ENCODE measurements at regions not wholly inside any gene's neighbourhood (a gene's known extent, or its start where the extent isn't known, plus 50 kb on each side); places are given as distances from the start of the nearest gene placed in this dataset.

DNA sequence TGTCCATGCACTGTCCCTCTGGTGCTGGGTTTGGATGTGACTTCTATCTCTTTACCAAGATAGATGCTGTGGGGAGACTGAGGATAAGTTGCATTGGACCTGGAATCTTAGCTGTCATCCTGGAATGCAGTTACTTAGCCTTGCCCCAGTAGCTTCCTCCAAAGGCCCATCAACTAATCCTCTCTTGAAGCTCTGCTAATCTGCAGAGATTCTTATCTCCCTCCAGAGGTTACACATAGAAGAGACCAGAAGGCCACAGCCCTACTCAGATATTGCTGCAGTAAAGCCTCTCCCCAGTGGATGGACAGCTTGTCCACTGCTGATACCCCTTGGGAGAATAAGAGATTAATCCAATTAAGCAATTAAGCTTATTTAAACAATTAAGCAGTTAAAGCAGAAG is 867.2 kb downstream of the BCL11B start:
- Mint-ChIP-seq H3K27me3 (no peaks in the 10 kb centered on the region), H3K4me1 (no peaks in the 10 kb centered on the region), H3K9me3 (peaks cover 3% of the 10 kb centered on the region), H3K36me3 (no peaks in the 10 kb centered on the region), H3K4me3 (no peak overlapping the region), H3K27ac (no peak overlapping the region)
- ATAC-seq: no peak

DNA sequence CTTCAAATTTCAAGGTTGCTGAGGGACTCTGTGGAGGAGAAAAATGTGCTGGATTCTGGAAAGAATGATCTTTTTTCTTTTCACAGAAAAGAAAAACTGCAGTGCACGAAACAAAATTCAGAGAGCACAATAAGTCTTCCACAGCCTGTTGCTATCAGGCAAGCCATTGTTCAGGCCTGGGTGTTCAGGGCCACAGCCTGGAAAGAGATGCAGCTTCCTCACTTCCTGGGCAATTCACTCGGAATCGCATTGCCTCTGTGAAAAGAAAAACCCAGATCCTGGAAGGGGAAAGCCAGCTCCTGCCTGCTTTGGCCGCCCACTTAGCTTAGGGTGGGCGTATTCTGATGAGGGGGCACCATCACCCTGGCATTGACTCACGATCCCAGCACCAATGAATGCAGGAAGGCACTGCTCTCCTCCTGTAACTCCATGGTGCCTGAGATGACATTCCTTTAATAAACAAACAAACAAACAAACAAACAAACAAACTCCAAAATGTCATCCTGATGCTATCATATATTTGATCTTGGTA is 863.9 kb downstream of the BCL11B start:
- no peaks in the 10 kb centered on the region for H3K9me3 Mint-ChIP-seq
- no peak overlapping the region for H3K4me3 Mint-ChIP-seq
- H3K27me3 Mint-ChIP-seq: no peaks in the 10 kb centered on the region
- H3K4me1 Mint-ChIP-seq: no peaks in the 10 kb centered on the region
- no peak overlapping the region for H3K27ac Mint-ChIP-seq
- no peaks in the 10 kb centered on the region for H3K36me3 Mint-ChIP-seq
- ATAC-seq: no peak

DNA sequence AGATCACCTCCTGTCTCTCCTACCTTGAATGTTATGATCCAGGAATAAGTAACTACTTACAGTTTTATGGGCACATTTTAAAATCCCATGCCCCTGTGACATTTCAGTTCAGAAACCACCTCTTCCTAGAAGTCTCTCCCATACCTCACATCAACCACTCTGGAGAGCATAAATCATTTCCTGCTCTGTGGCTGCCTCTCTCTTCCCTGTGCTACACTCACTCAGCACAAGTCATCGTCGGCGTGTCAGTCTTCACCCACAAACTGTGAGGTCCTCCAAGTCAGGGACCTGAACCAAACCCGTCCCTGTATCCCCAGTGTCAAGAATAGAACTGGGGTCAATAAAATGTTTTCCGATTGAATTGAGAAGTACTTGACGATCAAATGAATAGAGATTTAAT is 863.3 kb downstream of the BCL11B start:
- ATAC-seq: no peak
- Mint-ChIP-seq H3K27me3 (no peaks in the 10 kb centered on the region), H3K9me3 (no peaks in the 10 kb centered on the region), H3K36me3 (no peaks in the 10 kb centered on the region), H3K27ac (no peak overlapping the region), H3K4me1 (no peaks in the 10 kb centered on the region), H3K4me3 (no peak overlapping the region)

DNA sequence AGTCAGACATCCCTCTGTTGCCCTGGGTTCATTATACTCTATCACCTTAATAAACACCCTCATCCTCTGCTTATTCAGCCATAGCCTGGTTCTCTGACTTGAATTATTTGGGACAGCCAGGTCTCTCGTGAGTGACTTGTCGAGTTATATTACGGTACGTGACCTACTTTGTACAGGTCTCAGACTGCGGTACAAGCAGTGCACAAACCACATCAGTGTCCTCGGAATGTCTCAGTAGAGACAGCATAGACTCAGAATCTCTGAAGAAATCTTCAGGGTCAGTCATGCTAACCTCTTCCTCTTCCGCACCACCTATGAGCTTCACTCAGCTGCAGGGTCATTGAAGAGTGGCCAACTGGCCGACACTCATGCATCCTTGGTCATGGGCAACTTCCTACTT is 860.8 kb downstream of the BCL11B start:
- Mint-ChIP-seq H3K4me1 (no peaks in the 10 kb centered on the region), H3K4me3 (no peak overlapping the region), H3K27ac (no peak overlapping the region), H3K27me3 (no peaks in the 10 kb centered on the region), H3K9me3 (no peaks in the 10 kb centered on the region), H3K36me3 (no peaks in the 10 kb centered on the region)
- ATAC-seq: no peak

DNA sequence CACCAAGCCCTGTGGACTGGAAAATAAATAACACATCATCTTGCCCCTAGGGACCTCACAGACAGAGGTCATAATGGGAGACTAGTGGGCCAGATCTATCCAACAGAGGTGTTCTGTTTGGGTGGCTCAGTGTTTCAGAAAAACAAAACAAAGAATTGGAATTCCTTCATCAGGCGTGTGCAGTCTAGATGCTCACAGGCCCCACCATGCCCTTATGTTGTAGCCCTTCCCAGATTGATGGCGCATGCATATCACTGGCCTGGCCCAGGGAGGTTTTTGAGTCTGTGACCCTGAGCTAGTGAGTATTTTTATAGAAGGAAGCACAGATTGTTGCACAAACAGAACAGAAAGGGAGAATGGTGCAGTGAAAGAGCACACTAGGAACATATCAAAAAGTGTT is 859.6 kb downstream of the BCL11B start:
- Mint-ChIP-seq H3K4me3 (no peak overlapping the region), H3K4me1 (no peaks in the 10 kb centered on the region), H3K36me3 (no peaks in the 10 kb centered on the region), H3K9me3 (peaks cover 6% of the 10 kb centered on the region), H3K27ac (no peak overlapping the region), H3K27me3 (no peaks in the 10 kb centered on the region)
- no peak for ATAC-seq

DNA sequence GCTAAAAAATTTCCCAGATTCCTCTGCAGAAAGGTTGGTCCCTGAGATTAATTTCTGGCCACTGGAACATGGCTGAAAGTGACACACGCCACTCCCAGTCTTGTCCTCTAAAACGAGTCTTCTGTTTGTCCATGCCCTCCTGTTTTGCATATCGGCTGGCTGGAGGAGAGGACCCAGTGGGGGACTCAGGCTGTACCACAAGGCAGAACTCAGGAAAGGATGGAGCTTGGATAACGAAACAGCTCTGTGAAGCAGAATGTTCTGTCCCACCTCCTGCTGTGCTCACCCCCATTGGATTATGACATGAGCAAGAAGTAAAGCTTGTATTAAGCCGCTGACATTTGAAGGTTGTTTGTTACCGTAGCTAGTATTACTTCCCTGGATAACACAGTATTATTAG is 856.2 kb downstream of the BCL11B start:
- Mint-ChIP-seq H3K27ac (no peak overlapping the region), H3K36me3 (no peaks in the 10 kb centered on the region), H3K9me3 (peaks cover 10% of the 10 kb centered on the region), H3K4me3 (no peak overlapping the region), H3K27me3 (no peaks in the 10 kb centered on the region), H3K4me1 (no peaks in the 10 kb centered on the region)
- no peak for ATAC-seq

DNA sequence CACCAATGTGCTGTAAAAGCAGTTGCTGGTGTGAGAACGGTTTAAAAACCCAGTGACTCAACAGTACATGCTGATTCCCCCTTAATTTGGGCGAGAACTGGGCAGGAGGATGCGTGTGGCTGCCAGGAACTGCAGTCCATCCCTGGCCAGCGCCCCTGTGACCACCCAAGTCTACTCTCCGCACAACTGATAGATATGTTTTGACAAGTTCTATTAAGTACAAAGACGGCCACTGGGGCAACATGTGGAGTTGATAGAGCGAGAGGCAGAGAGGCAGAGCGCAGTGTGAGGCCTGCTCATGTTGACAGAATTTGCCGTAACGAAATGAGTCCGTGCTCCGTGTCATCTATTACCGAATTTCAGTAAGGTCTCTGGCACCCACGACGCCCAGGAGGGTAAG is 855.0 kb downstream of the BCL11B start:
- no peak overlapping the region for H3K4me3 Mint-ChIP-seq
- no peaks in the 10 kb centered on the region for H3K36me3 Mint-ChIP-seq
- no peaks in the 10 kb centered on the region for H3K4me1 Mint-ChIP-seq
- H3K27ac Mint-ChIP-seq: no peak overlapping the region
- peaks cover 10% of the 10 kb centered on the region for H3K9me3 Mint-ChIP-seq
- no peak for ATAC-seq
- H3K27me3 Mint-ChIP-seq: no peaks in the 10 kb centered on the region

DNA sequence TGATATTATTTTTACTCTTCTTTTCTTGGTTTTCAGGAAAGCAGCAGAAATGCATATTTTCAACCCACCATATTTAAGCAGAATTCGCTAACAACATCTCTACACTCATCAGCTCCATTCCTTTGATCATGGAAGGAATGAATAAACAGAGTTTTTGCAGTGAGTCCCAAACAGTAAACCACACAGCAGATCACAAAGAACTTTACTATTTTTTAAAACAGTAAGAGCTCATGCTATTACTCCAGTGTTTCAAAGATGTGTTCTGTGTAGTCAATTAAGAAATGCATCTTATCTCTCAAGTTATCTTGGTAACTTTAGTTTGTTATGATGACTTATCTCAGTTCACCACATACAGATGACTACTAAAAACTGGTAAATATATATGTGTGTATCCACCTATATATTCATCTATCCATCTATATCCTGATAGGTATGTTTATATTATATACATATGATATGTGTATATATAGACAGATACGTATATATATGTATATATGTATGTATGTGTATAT is 843.5 kb downstream of the BCL11B start:
- H3K4me1 Mint-ChIP-seq: no peaks in the 10 kb centered on the region
- peaks cover 8% of the 10 kb centered on the region for H3K9me3 Mint-ChIP-seq
- no peak for ATAC-seq
- H3K36me3 Mint-ChIP-seq: no peaks in the 10 kb centered on the region
- no peaks in the 10 kb centered on the region for H3K27me3 Mint-ChIP-seq
- no peak overlapping the region for H3K27ac Mint-ChIP-seq
- H3K4me3 Mint-ChIP-seq: no peak overlapping the region

DNA sequence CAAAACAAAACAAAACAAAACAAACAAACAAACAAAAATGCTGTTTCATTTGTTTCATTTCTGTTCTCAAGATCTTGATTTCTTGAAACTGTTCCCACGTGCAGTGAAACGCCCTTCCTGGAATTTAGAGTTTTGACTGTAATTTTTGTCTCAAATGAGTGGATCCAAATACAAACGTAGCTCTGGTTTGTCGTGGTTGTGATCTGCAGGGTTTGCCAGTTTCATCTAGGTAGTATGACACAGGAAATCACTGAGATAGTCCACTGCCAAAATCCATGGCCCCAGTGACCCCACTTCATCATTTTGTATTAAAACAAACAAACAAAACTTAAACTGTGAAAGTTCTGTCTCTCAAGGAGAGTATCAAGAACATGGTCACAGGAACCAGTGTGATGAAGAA is 838.6 kb downstream of the BCL11B start:
- H3K27ac Mint-ChIP-seq: no peak overlapping the region
- H3K9me3 Mint-ChIP-seq: peaks cover 2% of the 10 kb centered on the region
- H3K27me3 Mint-ChIP-seq: no peaks in the 10 kb centered on the region
- no peaks in the 10 kb centered on the region for H3K4me1 Mint-ChIP-seq
- no peak for ATAC-seq
- no peaks in the 10 kb centered on the region for H3K36me3 Mint-ChIP-seq
- H3K4me3 Mint-ChIP-seq: no peak overlapping the region

DNA sequence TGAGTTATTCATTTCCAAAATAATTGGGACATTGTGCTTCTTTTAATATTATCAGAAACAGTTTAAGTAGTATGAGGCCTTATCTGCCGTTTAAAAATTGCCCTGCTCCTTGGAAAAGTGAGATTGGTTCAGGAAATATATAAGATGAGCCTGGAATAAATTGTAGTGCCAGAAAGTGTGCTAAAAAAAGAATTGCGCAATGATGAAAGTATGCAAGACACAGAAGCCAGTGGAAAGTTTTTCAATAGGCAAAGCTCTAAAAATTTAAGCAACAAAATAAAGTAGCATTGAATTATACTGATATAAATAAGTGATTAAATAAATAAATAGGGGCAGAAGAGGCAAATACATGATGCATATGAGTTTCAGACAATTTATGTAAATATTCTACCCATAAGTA is 834.9 kb downstream of the BCL11B start:
- Mint-ChIP-seq H3K27ac (no peak overlapping the region), H3K4me3 (no peak overlapping the region), H3K36me3 (no peaks in the 10 kb centered on the region), H3K9me3 (peaks cover 4% of the 10 kb centered on the region), H3K4me1 (no peaks in the 10 kb centered on the region), H3K27me3 (no peaks in the 10 kb centered on the region)
- ATAC-seq: no peak

DNA sequence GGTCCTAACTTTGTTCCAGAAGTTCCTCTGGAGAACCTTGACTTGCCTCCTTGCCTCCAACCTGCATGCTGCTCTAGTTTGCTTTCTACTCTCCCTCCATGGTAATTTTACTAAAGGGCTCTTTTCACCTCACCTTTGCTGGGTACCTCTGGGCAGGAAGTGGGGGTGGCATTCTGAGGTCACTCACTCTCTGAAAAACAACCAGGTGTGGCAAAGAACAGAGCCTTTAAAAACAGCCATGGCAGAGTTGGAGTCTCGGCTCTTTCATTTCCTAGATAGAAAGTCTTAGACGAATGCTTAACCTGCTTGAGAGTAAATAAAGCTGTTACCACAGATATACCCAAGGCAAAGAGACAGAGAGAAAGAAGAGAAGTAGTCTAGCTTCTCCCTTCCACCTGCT is 827.9 kb downstream of the BCL11B start:
- H3K4me1 Mint-ChIP-seq: no peaks in the 10 kb centered on the region
- no peak overlapping the region for H3K4me3 Mint-ChIP-seq
- ATAC-seq: no peak
- H3K36me3 Mint-ChIP-seq: no peaks in the 10 kb centered on the region
- peaks cover 7% of the 10 kb centered on the region for H3K9me3 Mint-ChIP-seq
- no peak overlapping the region for H3K27ac Mint-ChIP-seq
- H3K27me3 Mint-ChIP-seq: no peaks in the 10 kb centered on the region

DNA sequence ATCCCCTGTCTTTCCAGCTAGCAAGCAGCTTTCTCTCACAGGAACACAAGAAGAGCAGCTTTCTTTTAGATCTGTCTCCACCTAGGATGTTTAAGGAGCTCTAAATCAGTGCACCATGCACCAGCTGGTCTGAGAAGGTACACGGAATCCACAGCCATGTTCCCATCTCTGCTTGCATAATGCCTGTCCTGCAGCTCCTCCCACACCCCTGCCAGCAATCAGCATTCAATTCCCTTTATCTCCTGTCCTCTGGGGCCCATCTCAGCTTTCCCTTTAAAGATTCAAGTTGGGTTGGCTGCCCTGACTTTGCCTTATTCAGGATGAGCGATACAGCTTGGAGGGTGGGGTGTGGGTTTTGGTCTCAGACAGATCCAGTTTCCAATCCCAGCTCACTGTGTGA is 826.3 kb downstream of the BCL11B start:
- no peaks in the 10 kb centered on the region for H3K36me3 Mint-ChIP-seq
- H3K4me1 Mint-ChIP-seq: no peaks in the 10 kb centered on the region
- H3K27me3 Mint-ChIP-seq: no peaks in the 10 kb centered on the region
- ATAC-seq: no peak
- peaks cover 5% of the 10 kb centered on the region for H3K9me3 Mint-ChIP-seq
- H3K4me3 Mint-ChIP-seq: no peak overlapping the region
- no peak overlapping the region for H3K27ac Mint-ChIP-seq

DNA sequence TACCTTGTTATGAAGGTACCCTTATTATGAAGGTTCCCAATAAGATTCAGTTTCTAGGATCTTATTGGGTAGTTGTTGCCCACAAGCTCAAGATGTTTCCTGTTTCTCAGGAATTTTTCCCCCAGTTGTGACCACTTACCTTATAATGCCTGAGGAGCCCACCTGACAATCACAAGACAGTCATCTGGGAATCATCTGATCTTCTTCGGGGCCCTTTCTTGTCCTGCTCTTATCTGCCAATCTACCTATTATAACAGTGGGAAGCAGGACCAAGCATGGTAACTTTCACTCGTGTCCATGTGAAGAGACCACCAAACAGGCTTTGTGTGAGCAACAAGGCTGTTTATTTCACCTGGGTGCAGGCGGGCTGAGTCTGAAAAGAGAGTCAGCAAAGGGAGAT is 825.5 kb downstream of the BCL11B start:
- H3K27ac Mint-ChIP-seq: no peak overlapping the region
- H3K36me3 Mint-ChIP-seq: no peaks in the 10 kb centered on the region
- no peak for ATAC-seq
- H3K4me3 Mint-ChIP-seq: no peak overlapping the region
- no peaks in the 10 kb centered on the region for H3K27me3 Mint-ChIP-seq
- H3K9me3 Mint-ChIP-seq: peaks cover 5% of the 10 kb centered on the region
- H3K4me1 Mint-ChIP-seq: no peaks in the 10 kb centered on the region

DNA sequence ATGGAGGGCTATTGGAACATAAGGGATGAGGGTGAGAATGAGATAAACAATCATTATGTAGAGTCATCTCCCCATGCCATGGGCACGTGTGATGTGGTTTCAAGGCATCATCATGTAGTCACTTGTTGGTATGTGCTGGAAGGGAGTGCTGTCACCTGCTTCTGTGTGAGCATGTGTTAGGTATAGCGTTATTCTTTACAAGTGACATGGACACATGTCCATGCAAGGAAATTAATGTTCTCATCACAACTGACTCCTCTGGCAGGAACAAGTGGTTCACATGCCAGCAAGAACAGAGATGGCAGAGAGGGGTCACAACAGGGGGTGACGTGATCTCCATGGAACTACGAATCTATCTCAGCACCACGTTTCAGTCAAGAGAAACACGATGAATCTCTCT is 815.8 kb downstream of the BCL11B start:
- no peak overlapping the region for H3K4me3 Mint-ChIP-seq
- H3K4me1 Mint-ChIP-seq: no peaks in the 10 kb centered on the region
- H3K27me3 Mint-ChIP-seq: no peaks in the 10 kb centered on the region
- H3K9me3 Mint-ChIP-seq: peaks cover 13% of the 10 kb centered on the region
- ATAC-seq: no peak
- no peaks in the 10 kb centered on the region for H3K36me3 Mint-ChIP-seq
- H3K27ac Mint-ChIP-seq: no peak overlapping the region

DNA sequence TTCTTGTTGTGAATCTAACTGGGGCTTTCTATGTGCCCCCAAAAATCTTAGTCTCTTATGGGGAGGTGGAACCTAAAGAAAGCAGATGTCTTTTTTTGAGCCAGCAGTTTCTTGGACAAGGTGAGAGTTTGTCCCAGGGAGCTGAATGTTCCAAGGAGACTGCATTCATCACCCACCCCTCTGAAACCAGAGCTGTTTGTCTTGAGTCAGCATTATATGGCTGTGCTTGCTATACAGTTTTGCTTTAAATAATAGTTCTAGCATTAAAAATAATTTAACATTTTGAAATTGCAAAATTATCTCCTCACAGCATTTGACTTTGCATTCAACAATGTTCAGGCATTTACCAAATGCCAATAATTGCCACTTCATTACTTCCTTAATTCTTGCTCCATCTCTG is 813.3 kb downstream of the BCL11B start:
- Mint-ChIP-seq H3K9me3 (peaks cover 10% of the 10 kb centered on the region), H3K4me3 (no peak overlapping the region), H3K36me3 (no peaks in the 10 kb centered on the region), H3K27me3 (no peaks in the 10 kb centered on the region), H3K4me1 (no peaks in the 10 kb centered on the region), H3K27ac (no peak overlapping the region)
- ATAC-seq: no peak

DNA sequence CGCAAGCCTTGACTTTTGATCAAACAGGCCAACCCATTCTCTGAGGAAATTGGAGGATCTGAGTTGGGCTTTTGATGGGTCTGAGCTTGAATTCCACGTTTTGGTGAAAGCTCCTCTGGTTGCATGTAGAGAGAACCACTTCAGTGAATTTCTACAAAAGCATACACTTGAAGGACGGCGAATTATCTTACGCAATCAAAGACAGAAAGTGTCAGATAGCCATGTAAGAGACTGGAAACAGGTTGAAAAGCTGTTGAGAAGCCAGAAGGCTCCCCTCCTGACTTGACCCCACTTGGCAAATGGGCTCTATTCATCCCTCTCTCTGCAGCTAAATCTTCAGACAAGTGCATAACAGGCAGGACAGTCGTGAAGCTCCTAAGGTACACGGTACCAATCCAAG is 809.1 kb downstream of the BCL11B start:
- no peak for ATAC-seq
- Mint-ChIP-seq H3K36me3 (no peaks in the 10 kb centered on the region), H3K27me3 (no peaks in the 10 kb centered on the region), H3K9me3 (peaks cover 4% of the 10 kb centered on the region), H3K27ac (no peak overlapping the region), H3K4me1 (no peaks in the 10 kb centered on the region), H3K4me3 (no peak overlapping the region)

DNA sequence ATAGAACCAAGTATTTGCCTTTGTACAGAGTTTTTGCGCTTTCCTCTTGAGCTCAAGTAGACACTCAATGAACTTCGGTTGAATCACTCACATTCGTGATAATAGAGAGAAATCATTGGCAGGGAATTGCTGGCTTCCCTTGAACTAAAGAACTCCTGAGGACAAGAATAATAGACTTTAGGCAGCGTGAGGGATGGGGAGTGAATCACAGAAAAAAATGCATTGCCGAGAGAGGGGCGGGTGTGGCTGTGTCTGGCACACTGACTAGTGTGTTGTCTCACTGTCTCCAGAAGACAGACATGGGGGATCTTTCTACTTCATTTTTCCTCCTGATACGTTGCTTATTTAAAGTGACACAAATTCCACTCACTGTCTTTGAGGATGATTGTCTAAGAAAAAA is 805.2 kb downstream of the BCL11B start:
- Mint-ChIP-seq H3K4me1 (no peaks in the 10 kb centered on the region), H3K27ac (no peak overlapping the region), H3K27me3 (no peaks in the 10 kb centered on the region), H3K36me3 (no peaks in the 10 kb centered on the region), H3K4me3 (no peak overlapping the region), H3K9me3 (peaks cover 5% of the 10 kb centered on the region)
- no peak for ATAC-seq

All from stimulated activated memory B cell treated with anti-CD40 and anti-IgM and Interleukin-4, amounts not matched to agents 10 μg/mL and 1 μg/mL and 100 μg/mL, for 72 hours (primary cell).